Skeletal muscle satellite cell (primary cell): ENCODE measurements at regions not wholly inside any gene's neighbourhood (a gene's known extent, or its start where the extent isn't known, plus 50 kb on each side); places are given as distances from the start of the nearest gene placed in this dataset.
A peak's percentile ranks its signal among the peaks of the same experiment; 100 is the strongest.

ENCODE experiments used
- H3K27me3 ChIP-seq: 2 replicates; pipeline ENCODE4 v1.7.0; 2013; ENCODE audit warnings: low read length; ENCODE audit not compliant: control insufficient read depth, insufficient read depth
- H3K36me3 ChIP-seq: 2 replicates; pipeline ENCODE4 v1.7.0; 2013; ENCODE audit warnings: mild to moderate bottlenecking, control low read depth, low read length; ENCODE audit not compliant: insufficient read depth
- H3K4me1 ChIP-seq: 2 replicates; pipeline ENCODE4 v1.7.0; 2013; ENCODE audit warnings: low read length; ENCODE audit not compliant: control insufficient read depth, insufficient read depth
- H3K4me2 ChIP-seq: 2 replicates; pipeline ENCODE4 v1.7.0; 2013; ENCODE audit warnings: mild to moderate bottlenecking, low read length
- H3K4me3 ChIP-seq: 2 replicates; pipeline ENCODE4 v1.7.0; 2013; ENCODE audit warnings: low read length
- H3K9ac ChIP-seq: 2 replicates; pipeline ENCODE4 v1.7.0; 2013; ENCODE audit warnings: mild to moderate bottlenecking, low read depth, low read length, moderate library complexity
- H3K9me3 ChIP-seq: replicated peaks from 2 replicates; pipeline ENCODE4 v1.7.0; 2013; ENCODE audit warnings: mild to moderate bottlenecking, control low read depth, low read length

DNA sequence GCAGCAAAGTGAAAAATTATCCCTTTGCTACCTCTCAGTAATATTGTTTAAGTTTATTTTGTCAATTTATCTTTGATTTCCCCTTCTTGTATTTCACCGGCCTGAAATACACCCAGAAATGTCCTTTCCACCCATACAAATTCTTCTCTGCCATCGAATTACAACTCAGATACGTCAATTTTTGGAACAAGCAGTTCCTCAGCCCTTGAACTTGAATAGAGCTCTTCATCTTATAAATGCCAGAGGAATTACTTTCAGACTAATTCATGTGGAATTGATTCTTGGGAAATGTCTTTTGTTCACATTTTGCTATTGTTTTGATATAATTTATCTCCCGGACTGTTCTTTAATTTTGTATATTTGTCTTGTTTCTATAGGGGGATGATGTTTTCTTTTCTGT lies 1359.3 kb upstream of the MIR17HG start:
- no peaks in the 10 kb centered on the region for H3K9me3 ChIP-seq
- H3K4me3 ChIP-seq, result no peak overlapping the region
- no peaks in the 10 kb centered on the region for H3K4me1 ChIP-seq
- H3K9ac ChIP-seq, result no peak overlapping the region
- no peaks in the 10 kb centered on the region for H3K36me3 ChIP-seq
- H3K27me3 ChIP-seq, result no peaks in the 10 kb centered on the region
- no peak overlapping the region for H3K4me2 ChIP-seq

DNA sequence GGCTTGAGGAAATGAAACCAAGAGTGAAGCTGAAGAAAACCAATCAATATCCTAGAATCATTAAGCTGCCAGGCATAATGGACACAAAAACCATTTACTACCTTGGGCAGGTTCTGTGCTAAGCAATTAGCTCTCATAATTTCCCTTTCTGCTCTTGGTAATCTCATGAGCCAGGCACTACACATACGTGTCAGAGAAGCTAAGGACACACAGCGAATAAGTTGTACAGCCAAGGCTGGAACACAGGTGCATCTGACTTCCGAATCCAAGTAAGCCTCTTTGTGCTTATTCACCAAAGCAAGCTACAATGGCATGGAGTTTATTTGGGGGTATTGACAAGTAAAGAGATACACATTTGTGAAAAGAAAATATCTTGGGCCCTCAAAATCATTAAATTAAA lies 1343.9 kb upstream of the MIR17HG start:
- H3K9ac ChIP-seq, result no peak overlapping the region
- no peak overlapping the region for H3K4me2 ChIP-seq
- no peak overlapping the region for H3K4me3 ChIP-seq
- H3K27me3 ChIP-seq, result no peaks in the 10 kb centered on the region
- H3K36me3 ChIP-seq, result no peaks in the 10 kb centered on the region
- peaks cover 3% of the 10 kb centered on the region for H3K9me3 ChIP-seq
- H3K4me1 ChIP-seq, result no peaks in the 10 kb centered on the region

DNA sequence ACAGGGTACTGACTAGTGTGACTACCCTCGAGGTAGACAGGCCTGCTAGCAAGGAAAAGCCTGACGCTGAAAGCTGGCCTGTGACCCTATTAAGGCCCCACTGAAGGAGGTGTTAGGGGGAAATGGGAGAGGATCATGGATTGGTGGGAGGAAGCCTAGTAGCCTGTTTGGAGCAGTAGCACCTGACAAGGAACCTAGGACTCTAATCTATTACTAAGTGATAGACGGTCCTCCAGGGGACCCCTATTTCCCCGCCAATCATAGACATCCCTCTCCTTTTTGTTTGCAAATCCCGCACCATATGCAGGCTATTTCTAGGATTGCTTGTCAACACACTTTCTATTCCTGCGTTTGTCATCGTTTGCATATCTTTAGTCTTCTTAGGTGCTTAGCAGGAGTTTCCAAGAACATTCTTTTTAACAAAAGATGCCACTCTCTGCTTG lies 1338.8 kb upstream of the MIR17HG start:
- H3K9ac ChIP-seq, result no peak overlapping the region
- H3K36me3 ChIP-seq, result no peaks in the 10 kb centered on the region
- no peaks in the 10 kb centered on the region for H3K27me3 ChIP-seq
- H3K4me3 ChIP-seq, result no peak overlapping the region
- H3K4me2 ChIP-seq, result peak overlapping the region; percentile 24
- H3K4me1 ChIP-seq, result no peaks in the 10 kb centered on the region
- no peaks in the 10 kb centered on the region for H3K9me3 ChIP-seq

DNA sequence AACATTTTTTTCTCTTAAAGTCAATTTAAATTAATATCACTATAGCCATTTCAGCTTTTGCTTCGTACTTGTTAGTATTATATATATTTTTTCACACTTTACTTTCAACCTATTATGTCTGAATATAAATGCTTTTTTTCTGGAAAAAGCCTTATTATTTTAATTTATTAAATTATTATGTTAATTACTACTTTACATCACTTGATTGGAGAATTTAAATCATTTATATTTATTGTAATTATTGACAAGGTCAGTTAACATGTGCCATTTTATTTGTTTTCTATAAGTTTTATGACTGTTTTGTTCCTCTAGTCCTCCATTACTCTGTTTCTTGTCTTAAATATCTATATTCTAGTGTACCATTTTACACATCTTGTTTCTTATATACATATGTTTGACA lies 1333.4 kb upstream of the MIR17HG start:
- Histone ChIP-seq H3K4me2 (no peak overlapping the region), H3K4me1 (no peaks in the 10 kb centered on the region), H3K27me3 (no peaks in the 10 kb centered on the region), H3K36me3 (no peaks in the 10 kb centered on the region), H3K9ac (no peak overlapping the region), H3K9me3 (no peaks in the 10 kb centered on the region), H3K4me3 (no peak overlapping the region)

DNA sequence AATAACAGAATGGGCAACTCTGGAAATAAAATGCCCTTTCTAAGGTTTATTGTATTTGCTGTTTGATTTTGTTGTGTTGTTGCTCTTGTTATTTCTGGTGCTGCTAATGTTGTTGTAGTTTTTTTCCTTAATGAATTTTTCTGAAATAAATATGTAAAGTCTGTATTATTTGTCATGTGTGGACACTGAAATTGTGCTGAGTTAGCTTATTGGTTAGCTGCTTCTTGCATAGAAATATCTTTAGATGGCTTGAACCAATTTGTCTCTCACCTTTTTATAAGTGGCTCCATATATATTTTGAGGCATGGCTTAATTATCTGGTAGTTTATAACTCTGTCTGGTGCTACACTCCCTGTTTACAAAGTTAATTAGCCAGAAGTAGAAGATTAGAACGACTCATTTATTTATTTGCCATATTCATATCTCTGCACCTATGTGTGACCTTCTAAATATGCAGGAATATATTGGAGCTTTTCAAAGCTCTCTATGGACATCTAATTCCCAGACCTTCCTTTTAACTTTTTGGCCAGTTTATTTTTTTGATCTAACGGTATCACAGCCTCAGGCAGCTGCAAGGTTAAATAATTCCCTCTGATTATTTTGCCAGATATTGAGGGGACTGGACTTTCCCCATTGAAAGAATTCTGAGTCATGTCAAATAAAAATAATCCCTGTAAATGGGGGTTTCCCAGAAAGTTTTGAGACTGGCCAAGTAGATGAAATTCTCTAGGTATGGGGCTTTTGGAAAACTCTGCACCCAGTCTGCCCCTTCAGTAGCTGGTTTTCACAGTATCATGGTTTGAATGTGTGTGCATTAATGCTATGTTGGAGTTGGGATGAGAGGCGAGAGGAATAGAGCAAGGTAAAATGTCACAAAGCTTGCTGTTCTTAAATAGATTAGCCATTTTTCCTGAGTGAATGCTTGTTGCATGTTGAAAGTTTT lies 1331.7 kb upstream of the MIR17HG start:
- no peak overlapping the region for H3K9ac ChIP-seq
- no peaks in the 10 kb centered on the region for H3K4me1 ChIP-seq
- no peaks in the 10 kb centered on the region for H3K27me3 ChIP-seq
- H3K9me3 ChIP-seq, result no peaks in the 10 kb centered on the region
- no peaks in the 10 kb centered on the region for H3K36me3 ChIP-seq
- H3K4me2 ChIP-seq, result no peak overlapping the region
- H3K4me3 ChIP-seq, result no peak overlapping the region

DNA sequence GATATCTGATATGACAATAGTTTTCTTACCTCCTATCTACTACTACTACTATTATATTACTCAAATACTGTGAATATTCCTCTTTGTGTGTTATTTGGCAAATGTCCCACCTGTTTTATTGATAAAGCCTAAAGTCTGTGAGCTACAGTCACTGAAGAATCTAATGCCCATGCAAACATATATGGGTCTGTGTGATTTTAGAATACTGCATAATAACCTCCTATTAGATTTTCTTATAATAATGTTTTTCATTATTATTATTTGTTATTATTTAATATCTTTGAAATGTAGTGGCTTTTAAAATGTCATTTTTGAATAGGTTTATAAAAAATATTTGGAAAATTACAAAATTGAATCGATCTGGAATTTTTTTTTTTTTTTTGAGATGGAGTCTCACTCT lies 1330.8 kb upstream of the MIR17HG start:
- no peak overlapping the region for H3K4me3 ChIP-seq
- no peaks in the 10 kb centered on the region for H3K4me1 ChIP-seq
- H3K9me3 ChIP-seq, result no peaks in the 10 kb centered on the region

DNA sequence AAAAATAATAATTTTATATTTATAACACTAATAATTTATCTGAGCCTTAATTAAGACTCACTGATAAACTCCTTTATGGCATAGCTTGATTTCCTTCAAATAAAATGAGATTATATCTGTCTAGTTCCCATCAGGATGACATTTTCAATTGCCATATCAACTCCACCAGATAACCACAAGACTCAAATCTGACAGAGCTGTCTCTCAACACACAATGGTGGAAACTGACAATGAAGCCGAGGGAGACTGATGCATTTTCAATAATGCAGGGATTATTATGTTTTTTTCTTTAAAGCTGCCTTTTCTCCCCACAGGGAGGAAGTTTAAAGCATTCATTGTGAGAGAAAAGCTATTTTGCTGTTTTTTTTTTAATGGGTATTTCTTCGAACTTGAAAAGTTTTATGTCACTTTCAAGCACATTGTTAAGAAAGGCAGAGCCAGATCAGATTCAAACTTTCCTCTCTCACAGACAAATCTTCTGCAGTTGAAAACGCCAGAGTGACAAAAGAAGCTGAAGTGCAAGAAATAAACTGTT lies 1326.9 kb upstream of the MIR17HG start:
- no peaks in the 10 kb centered on the region for H3K9me3 ChIP-seq
- no peak overlapping the region for H3K4me2 ChIP-seq
- H3K4me1 ChIP-seq, result no peaks in the 10 kb centered on the region
- no peak overlapping the region for H3K9ac ChIP-seq
- H3K36me3 ChIP-seq, result no peaks in the 10 kb centered on the region
- H3K4me3 ChIP-seq, result no peak overlapping the region
- no peaks in the 10 kb centered on the region for H3K27me3 ChIP-seq

More for the DNA sequence above, 1330.8 kb upstream of the MIR17HG start:
- Histone ChIP-seq H3K9ac (no peak overlapping the region), H3K36me3 (no peaks in the 10 kb centered on the region), H3K4me2 (no peak overlapping the region), H3K27me3 (no peaks in the 10 kb centered on the region)

DNA sequence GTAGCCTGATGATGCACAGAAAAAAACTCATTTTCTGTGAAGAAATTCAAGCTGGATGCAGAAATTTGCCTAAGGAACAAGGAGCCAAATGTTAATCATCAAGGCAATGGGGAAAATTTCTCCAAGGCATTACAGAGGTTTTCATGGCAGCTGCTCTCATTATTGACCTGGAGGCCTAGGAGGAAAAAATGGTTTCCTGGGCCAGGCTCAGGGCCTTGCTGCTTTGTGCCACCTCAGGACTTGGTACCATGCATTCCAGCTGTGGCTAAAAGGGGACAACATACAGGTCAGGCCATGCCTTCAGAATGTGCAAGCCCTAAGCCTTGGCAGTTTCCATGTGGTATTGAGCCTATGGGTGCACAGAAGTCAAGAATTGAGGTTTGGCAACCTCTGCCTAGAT lies 1320.1 kb upstream of the MIR17HG start:
- Histone ChIP-seq H3K4me2 (no peak overlapping the region), H3K4me3 (no peak overlapping the region), H3K36me3 (no peaks in the 10 kb centered on the region), H3K9me3 (no peaks in the 10 kb centered on the region), H3K27me3 (no peaks in the 10 kb centered on the region), H3K9ac (no peak overlapping the region), H3K4me1 (no peaks in the 10 kb centered on the region)

DNA sequence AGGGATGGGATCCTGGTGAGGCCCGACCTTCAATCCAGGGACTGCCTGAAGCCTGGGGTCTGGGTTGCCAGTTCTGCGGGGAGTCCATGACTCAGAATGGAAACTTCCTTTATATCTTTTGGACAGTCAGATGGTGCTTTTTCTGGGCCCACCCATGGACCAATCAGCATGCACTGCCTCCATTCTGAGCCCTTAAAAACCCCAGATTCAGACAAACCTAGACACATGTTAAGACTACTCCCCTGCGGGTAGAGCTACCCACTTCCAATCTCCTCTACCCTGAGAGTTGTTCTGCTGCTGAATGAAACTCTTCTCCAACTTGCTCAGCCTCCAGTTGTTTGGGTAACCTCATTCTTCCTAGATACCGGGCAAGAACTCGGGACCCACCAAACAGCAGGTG lies 1315.2 kb upstream of the MIR17HG start:
- no peak overlapping the region for H3K9ac ChIP-seq
- no peaks in the 10 kb centered on the region for H3K27me3 ChIP-seq
- H3K4me1 ChIP-seq, result no peaks in the 10 kb centered on the region
- no peaks in the 10 kb centered on the region for H3K9me3 ChIP-seq
- no peak overlapping the region for H3K4me2 ChIP-seq
- H3K4me3 ChIP-seq, result no peak overlapping the region
- no peaks in the 10 kb centered on the region for H3K36me3 ChIP-seq

DNA sequence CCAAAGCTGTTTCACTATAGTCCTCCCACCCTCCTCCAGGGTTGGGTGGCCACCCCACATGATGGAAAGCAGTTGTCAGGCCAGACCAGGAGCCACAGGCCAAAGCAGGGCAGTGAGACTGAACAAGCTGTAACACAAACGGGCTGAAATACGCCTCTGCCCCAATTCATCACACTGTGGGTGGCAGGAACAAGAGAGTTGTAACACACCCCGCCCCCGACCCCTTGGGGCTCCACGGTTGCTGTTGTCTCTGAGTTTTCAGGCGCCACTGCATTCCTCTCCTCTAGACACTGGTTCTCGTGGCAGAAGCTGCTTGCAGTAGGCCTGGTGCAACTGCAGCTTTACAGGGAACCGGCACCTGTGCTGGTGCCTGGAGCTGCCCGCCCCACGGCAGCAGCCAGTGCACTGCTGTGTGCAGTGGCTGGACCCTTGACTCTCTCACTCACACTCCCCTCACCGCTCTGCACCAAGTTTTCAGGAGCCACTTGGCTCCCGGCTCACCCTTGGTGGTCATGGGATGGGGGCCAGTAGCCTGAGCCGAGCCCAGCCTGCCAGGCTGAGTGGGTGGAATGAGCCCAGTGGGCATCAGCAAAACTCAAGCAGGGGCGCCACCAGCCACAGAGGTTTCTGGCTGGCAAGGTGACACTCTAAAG lies 1314.5 kb upstream of the MIR17HG start:
- no peak overlapping the region for H3K4me2 ChIP-seq
- no peak overlapping the region for H3K4me3 ChIP-seq
- no peak overlapping the region for H3K9ac ChIP-seq
- no peaks in the 10 kb centered on the region for H3K9me3 ChIP-seq
- H3K4me1 ChIP-seq, result no peaks in the 10 kb centered on the region
- no peaks in the 10 kb centered on the region for H3K27me3 ChIP-seq
- no peaks in the 10 kb centered on the region for H3K36me3 ChIP-seq

DNA sequence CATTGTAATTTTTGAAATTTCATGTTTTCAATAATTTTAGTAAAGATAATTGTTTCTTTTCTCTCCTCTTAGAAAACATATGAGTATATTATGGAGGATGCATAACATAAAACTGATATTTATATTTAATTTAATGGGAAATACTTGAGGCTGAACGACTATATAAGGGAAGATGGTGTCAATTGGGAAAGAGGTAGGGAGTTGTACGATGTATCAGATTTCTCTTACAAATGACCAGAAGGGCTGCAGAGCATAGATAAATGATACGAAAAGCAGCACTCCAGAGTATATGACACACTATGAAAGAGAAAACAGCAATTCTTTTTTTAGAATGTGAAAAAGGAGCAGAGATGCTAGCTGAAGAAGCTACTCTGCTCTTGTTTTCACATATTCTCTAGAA lies 1308.0 kb upstream of the MIR17HG start:
- H3K4me3 ChIP-seq, result no peak overlapping the region
- H3K36me3 ChIP-seq, result no peaks in the 10 kb centered on the region
- H3K27me3 ChIP-seq, result no peaks in the 10 kb centered on the region
- H3K9me3 ChIP-seq, result no peaks in the 10 kb centered on the region
- no peak overlapping the region for H3K9ac ChIP-seq
- no peak overlapping the region for H3K4me2 ChIP-seq
- H3K4me1 ChIP-seq, result no peaks in the 10 kb centered on the region
